ENCODE measurements at regions not wholly inside any gene's neighbourhood (a gene's known extent, or its start where the extent isn't known, plus 50 kb on each side); places are given as distances from the start of the nearest gene placed in this dataset.

DNA sequence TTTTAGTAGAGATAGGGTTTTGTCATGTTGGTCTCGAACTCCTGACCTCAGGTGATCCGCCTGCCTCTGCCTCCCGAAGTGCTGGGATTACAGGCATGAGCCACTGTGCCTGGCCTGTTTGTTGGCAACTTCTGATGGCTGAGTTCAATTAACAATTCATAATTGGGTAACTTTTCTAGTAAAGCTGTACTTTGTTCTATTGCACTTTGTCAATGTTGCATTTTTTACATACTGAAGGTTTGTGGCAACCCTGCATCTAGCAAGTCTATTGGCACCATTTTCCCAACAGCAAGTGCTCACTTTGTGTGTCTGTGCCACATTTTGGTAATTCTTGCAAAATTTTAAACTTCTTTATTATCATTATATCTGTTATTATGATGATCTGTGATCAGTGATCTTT, 64.5 kb upstream of the USP24 start:
- POLR2A ChIA-PET: no interaction called here
- DNase-seq (ENCODE audit: low read depth, low spot score): no peak
- CTCF ChIA-PET: interaction anchor here (0.6 to 14.8 kb wide), 12 partner anchors 8 to 1542 kb away, joined by 3 to 331 read pairs (median 4); partner anchors contain the start of gene PLPP3
- TF ChIP-seq, protein P1, sequence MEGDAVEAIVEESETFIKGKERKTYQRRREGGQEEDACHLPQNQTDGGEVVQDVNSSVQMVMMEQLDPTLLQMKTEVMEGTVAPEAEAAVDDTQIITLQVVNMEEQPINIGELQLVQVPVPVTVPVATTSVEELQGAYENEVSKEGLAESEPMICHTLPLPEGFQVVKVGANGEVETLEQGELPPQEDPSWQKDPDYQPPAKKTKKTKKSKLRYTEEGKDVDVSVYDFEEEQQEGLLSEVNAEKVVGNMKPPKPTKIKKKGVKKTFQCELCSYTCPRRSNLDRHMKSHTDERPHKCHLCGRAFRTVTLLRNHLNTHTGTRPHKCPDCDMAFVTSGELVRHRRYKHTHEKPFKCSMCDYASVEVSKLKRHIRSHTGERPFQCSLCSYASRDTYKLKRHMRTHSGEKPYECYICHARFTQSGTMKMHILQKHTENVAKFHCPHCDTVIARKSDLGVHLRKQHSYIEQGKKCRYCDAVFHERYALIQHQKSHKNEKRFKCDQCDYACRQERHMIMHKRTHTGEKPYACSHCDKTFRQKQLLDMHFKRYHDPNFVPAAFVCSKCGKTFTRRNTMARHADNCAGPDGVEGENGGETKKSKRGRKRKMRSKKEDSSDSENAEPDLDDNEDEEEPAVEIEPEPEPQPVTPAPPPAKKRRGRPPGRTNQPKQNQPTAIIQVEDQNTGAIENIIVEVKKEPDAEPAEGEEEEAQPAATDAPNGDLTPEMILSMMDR (IDR thresholded peaks at IDR 0.05; ENCODE audit: insufficient read depth, low read length, missing control alignments): no peak
- H3K4me3 ChIP-seq (ENCODE audit: low read depth, low read length): no peak overlapping the region

DNA sequence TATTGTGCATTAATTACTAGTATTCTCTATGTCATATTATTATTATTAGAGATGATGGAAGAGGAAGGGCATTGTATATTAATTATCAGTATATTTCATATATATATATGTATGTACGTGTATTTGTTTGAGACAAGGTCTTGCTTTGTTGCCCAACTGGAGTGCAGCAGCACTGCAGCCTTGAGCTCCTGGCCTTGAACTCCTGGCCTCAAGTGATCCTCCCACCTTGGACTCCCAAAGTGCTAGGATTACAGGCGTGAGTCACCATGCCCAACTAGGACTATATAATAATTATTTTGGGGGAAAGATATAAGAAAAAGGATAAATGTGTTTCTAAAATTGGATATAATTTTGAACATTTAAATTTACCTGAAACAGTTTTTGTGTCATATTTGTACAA, 63.2 kb upstream of the USP24 start:
- no peak for DNase-seq (ENCODE audit: low read depth, low spot score)
- TF ChIP-seq, protein P1 (IDR thresholded peaks at IDR 0.05; ENCODE audit: insufficient read depth, low read length, missing control alignments): no peak
- ChIA-PET CTCF (interaction anchor here (0.6 to 14.8 kb wide), 37 partner anchors 8 to 1503 kb away, joined by 3 to 331 read pairs (median 4); no protein-coding TSS in a partner anchor), POLR2A (no interaction called here)
- no peak overlapping the region for H3K4me3 ChIP-seq (ENCODE audit: low read depth, low read length)

GRCh38 chr1:55277377-55278130, 62.4 kb upstream of the USP24 start:
- TF ChIP-seq, protein P1 (IDR thresholded peaks at IDR 0.05; ENCODE audit: insufficient read depth, low read length, missing control alignments): peak; percentile 82
- no peak overlapping the region for H3K4me3 ChIP-seq (ENCODE audit: low read depth, low read length)
- ChIA-PET CTCF (interaction anchor here (0.5 to 14.8 kb wide), 44 partner anchors 8 to 1504 kb away, joined by 3 to 331 read pairs (median 4); no protein-coding TSS in a partner anchor), POLR2A (no interaction called here)
- DNase-seq (ENCODE audit: low read depth, low spot score): no peak

DNA sequence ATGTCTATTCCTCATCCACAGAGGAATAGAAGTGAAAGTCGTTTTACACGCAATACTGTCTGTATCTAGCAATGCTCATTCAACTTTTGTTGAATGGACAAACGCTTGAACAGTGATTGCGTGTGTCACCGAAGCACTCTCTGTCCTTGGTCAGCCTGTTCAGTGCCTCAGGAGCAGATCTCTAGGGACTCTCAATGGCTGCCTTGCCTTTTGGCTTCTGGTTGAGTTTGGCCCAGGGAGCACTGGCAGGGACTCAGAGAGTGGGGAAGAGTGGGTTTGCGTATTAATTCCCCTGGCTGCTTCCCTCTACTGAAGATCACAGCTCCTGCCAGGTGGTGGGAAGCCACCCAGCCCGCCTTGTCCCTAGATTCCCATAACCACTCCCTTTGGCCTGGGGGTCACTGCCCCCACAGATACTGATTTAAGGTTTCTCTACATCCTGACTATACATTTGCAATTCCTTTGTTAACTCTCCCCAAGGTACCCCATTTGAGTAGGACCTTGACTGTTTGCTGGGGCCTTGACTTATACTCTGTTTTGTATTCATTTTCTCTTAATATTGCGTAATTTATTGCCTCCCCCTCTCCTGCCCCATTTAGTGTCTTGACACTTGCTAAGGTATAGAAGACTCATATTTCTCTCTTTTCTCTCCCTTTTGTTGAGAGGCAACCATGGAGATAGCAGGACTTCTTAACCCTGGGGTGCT, 61.7 kb upstream of the USP24 start:
- POLR2A ChIA-PET: no interaction called here
- CTCF ChIA-PET: interaction anchor here (0.5 to 14.8 kb wide), 26 partner anchors 9 to 1308 kb away, joined by 3 to 331 read pairs (median 6); no protein-coding TSS in a partner anchor
- no peak overlapping the region for H3K4me3 ChIP-seq (ENCODE audit: low read depth, low read length)
- DNase-seq (ENCODE audit: low read depth, low spot score): no peak
- TF ChIP-seq, protein P1 (IDR thresholded peaks at IDR 0.05; ENCODE audit: insufficient read depth, low read length, missing control alignments): no peak

- no peak for DNase-seq (ENCODE audit: low read depth, low spot score)
- POLR2A ChIA-PET: no interaction called here
- no peak overlapping the region for H3K4me3 ChIP-seq (ENCODE audit: low read depth, low read length)
- CTCF ChIA-PET: interaction anchor here (0.7 to 14.8 kb wide), 3 partner anchors 19 to 205 kb away, joined by 3 to 331 read pairs (median 3); no protein-coding TSS in a partner anchor
- TF ChIP-seq, protein P1 (IDR thresholded peaks at IDR 0.05; ENCODE audit: insufficient read depth, low read length, missing control alignments): no peak
Measured at GRCh38 chr1:55275941-55276341, 60.8 kb upstream of the USP24 start.

All from AG04449 (cell line).